HG03139 (cell line): ENCODE measurements at regions not wholly inside any gene's neighbourhood (a gene's known extent, or its start where the extent isn't known, plus 50 kb on each side); places are given as distances from the start of the nearest gene placed in this dataset.
"Not testable (repeated sequence)": the region's sequence is repeated elsewhere in the genome, so short reads cannot be mapped to it uniquely, and the experiment has no call there.

Source experiments
- ATAC-seq: cut with Tn5 transposase; IDR thresholded peaks from one replicate; pipeline ENCODE4 v1.9.1; 2021; ENCODE audit not compliant: unreplicated experiment

DNA sequence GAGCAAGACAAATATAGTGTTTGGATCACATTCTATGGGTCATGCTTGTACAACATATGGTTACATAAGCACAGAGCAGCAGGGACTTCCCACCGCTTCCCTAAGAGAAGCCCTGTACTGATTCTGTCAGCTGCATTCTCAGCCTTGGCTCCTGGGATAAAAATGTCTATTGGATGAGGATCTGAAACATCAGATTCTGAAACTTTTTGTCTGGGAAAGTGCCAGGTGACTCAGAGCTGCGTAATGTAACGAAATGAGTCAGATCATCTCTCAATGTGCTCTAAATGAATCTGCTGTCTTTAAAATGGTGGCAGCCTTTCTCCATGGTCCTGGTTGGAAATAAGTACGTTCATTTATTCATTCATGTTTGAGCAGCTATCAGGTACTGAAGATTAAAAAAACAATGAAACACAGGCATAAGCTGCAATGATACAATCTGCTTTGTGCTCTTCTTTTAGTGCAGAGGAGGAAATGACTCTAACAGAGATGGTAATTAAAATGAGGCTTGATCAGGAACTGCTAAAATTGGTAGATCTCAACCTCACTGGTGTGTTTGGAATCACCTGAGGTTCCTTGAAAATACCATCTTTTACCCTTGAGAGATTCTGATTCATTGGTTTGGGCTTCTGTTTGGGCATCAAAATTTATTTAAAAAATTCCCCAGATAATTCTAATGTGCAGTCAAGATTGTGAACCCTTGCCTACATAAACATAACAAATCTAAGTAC lies 99.1 kb upstream of the NAP1L1 start:
- ATAC-seq, result peak; percentile 76

DNA sequence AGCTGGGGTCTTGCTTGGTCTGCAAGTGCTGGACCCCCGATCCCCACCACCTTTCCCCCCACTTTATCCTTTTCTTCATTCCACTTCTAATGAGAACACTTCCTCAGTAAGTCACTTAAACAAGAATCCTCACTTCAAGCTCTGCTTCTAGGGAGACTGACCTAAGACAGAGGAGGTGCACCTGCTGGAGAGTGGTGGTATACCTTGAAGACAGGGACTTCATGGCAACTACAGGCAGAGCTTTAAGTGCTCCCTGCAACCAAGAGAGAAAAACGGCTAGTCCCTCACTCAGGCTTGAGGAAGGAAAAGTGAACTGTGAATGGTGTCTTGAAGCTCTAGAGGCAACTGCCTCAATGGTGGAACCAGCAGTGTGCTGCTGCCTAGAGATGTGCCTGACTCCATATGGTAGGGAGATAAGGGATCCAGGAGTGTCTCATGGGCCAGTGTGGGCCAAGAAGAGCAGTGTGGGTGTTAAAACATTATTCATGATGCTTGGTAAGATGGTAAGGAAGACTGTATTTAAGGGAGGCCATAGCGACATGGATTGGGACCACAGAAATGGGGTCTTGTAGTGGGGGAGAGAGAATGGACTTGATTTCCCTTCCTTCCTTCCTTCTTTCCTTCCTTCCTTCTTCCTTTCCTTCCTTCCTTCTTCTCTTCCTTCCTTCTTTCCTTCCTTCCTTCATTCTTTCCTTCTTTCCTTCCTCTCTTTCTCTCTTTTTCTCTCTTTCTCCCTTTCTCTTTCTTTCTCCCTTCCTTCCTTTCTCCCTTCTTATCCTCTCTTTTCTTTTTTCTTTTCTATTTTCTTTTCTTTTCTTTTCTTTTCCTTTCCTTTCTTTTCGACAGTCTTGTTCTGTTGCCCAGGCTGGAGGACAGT lies 96.2 kb upstream of the NAP1L1 start:
- ATAC-seq, result no peak

GRCh38 chr12:76178452-76178851 lies 94.0 kb upstream of the NAP1L1 start:
- no peak for ATAC-seq

GRCh38 chr12:76177821-76178220 lies 93.3 kb upstream of the NAP1L1 start:
- ATAC-seq, result no peak

GRCh38 chr12:76176940-76177339 lies 92.5 kb upstream of the NAP1L1 start:
- ATAC-seq, result no peak

DNA sequence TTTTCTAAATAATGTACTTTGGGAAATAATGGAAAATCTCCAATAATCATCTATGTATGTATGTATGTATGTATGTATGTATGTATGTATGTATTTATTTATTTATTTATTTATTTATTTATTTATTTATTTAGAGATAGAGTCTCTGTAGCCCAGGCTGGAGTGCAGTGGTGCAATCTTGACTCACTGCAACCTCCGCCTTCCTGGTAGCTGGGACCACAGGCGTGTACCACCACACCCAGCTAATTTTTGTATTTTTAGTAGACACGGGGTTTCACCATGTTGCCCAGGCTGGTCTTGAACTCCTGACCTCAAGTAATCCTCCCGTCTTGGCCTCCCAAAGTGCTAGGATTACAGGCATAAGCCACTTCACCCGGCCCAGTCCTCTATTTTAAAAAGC lies 91.5 kb upstream of the NAP1L1 start:
- not testable (repeated sequence) for ATAC-seq

DNA sequence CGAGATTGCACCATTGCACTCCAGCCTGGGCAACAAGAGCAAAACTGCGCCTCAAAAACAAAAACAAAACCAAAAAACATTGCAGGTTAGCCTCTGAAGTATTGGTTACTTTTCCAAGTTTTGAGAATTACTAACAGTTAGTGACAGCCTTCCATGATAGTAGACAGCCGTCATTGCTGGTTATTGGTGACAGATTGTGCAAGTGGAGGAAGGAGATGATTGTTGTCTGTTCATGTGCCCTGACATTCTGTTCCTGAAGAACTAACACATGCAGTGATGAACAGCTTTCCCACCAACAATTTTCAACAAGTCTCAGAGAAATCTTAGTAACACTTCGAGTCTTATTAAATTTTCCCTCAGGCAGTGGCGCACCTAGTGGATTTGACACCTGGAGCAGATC lies 89.3 kb upstream of the NAP1L1 start:
- ATAC-seq, result no peak

- ATAC-seq, result peak; percentile 98
Observed at GRCh38 chr12:76158518-76159321, 74.2 kb upstream of the NAP1L1 start.

DNA sequence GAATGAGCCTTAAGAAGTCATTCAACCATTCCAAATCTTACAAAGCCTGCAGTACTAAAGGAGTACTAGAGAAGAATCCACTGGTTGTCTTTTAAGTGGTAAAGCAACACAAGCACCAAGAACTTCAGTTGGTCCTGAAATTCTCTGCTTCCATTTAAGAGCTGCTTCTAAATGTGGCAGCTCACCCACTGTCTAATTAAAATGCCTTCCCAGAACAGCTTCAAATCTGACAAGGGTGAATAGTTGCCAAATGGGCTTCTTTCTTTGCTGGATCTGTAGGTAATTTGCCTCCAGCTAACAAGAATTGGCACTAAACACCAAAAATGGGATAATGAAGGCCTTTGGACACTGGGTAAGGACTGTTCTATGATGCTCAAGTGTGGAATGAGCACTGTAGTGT lies 72.2 kb upstream of the NAP1L1 start:
- no peak for ATAC-seq

- ATAC-seq, result no peak
Observed at GRCh38 chr12:76156314-76156713, 71.8 kb upstream of the NAP1L1 start.

DNA sequence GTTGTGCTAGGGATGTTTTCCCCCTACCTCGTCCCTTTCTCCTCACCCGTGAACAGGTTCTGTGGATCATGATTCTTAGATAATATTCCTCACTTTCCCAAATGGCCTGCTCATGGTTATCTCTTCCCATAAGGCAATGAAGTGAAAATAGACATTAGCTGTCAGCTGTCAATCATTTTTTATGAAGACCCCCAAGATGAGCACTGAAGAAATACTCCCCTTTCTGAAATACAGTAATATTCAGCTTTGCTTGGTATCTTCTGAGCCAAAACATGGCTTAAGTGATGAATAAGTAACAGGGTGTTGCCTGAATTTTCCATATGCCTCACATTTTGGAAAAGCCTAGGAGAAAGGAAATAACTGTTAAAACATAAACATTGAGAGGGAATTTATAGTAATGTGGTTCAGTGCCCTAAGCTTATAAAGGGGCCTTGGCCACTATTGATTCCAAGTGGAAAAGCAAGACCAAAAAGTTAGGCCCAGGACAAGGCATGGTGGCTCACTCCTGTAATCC lies 70.7 kb upstream of the NAP1L1 start:
- ATAC-seq, result no peak

DNA sequence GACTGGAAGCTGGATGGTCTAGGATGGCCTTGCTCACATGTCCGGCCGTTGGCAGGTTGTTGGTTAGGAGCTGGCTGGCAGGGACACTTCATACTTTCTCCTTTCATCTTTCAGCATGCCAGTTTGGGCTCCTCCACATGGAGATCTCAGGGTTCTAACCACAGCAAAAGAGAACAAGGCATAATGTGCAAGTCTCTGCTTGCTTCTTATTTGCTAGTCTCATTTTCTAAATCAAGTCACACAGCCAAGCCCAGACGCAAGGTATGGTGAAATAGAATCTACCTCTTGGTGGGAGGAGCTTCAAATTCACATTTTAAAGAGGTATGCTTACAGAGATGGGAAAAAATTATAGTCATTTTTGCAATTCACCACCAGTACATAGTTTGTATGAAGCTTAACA lies 69.1 kb upstream of the NAP1L1 start:
- no peak for ATAC-seq

GRCh38 chr12:76152181-76152807 lies 67.8 kb upstream of the NAP1L1 start:
- peak; percentile 84 for ATAC-seq

DNA sequence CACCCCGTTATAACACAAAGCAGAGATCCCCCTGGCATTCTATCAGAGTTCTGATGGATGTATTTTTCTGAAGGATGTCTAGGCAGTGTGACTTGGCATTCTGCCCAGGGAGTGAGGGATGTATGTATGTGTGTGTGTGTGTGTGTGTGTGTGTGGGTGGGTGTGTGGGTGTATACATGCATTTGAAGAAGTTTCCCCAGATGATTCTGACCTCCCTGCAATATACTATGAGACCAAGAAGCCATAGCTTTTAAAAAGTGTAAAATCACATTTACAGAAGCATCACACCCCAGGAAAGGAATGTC lies 59.7 kb upstream of the NAP1L1 start:
- ATAC-seq, result no peak

DNA sequence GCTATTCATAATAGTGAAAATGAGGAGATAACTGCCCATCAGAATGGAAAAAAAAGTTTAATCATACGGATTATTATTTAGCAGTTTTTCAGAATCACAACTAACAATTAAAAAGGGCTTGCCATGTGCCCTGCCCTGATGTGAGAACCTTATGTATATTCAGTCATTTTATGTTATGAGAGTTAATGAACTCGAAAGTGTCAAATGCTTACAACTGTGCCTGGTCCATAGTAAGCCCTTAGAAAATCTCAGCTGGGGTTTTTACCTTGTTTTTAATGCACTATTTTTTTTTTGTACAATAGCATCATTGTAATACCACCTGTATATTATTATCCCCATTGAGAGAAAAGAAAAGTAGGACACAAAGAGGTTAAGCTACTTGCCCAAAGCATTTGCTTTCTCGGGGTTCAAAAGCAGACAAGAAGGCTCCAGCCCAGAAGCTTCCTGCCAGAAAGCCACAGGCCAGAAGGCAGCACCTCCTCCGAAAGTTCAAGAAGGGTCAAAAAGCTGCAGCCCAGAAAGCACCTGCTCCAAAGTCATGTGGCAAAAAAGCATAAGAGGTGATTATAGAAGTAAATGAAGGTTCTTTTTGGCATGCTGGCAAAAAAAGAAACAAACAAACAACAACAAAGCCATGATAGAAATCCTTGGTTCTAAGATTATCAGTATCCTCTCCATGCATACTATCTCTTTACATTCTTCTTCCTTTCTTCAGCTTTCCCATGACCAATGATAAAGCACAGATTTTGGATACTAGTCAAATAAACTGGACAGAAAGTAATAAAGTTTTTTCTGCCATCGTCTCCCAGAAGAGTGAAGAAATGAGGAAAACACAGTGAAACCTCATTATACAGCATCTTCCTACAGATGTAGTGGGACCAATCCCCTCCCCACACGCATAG lies 59.1 kb upstream of the NAP1L1 start:
- peak; percentile 96 for ATAC-seq

DNA sequence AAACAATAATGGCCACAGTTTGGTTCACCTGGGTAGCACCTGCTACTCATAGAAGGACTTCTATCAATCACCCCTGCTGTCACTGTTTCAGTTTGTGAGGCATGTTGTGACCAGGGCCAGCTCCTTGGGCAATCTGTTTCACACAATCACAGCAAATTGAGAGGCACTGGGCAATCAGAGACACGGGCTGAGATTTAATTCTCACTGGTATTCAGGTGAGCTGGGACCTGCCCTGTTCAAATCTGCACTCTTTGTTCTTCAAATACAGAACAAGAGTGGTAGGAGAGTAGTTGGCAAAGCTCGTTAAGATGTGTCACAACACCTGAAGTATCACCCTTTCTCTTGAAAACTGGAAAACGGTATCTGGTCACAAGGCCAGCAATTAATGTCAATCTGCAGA lies 57.8 kb upstream of the NAP1L1 start:
- no peak for ATAC-seq

GRCh38 chr12:76138656-76139055 lies 54.2 kb upstream of the NAP1L1 start:
- no peak for ATAC-seq

GRCh38 chr12:76137606-76138005 lies 53.1 kb upstream of the NAP1L1 start:
- ATAC-seq, result no peak

GRCh38 chr12:76135456-76135855 lies 51.0 kb upstream of the NAP1L1 start:
- ATAC-seq, result no peak
